Heart left ventricle (tissue), 16 donors: ENCODE measurements at regions not wholly inside any gene's neighbourhood (a gene's known extent, or its start where the extent isn't known, plus 50 kb on each side); places are given as distances from the start of the nearest gene placed in this dataset.

Experiments used
- ATAC-seq, 4 donors: fragments of 200-7000 bp; cut with Tn5 transposase; one replicate each; pipeline ENCODE4 v1.9.1; 2020 to 2022; ENCODE audit warnings: moderate library complexity in 4 of 4, mild to moderate bottlenecking in 3 of 4, moderate number of reproducible peaks in 1 of 4
- DNase-seq, 5 donors: peaks; one replicate each; pipeline ENCODE4 v3.0.0-alpha.2; 2020
- H3K27ac ChIP-seq, 12 donors: fragments of 200-600 bp; sonication (generic) in 4 of 12; one replicate each; pipeline versions ENCODE4 v1.5.0 to v1.8.0; 2016 to 2022; ENCODE audit warnings: mild to moderate bottlenecking in 2 of 12
- H3K27me3 ChIP-seq, 9 donors: fragments of 200-600 bp; sonication (generic) in 2 of 9; one replicate each; pipeline versions ENCODE4 v1.5.1 to v1.8.0; 2016 to 2022; ENCODE audit warnings: mild to moderate bottlenecking in 3 of 9
- H3K36me3 ChIP-seq, 9 donors: fragments of 200-600 bp; sonication (generic) in 2 of 9; one replicate each; pipeline versions ENCODE4 v1.5.0 to v1.8.0; 2018 to 2022; ENCODE audit warnings: mild to moderate bottlenecking in 2 of 9
- H3K4me1 ChIP-seq, 12 donors: fragments of 200-600 bp; sonication (generic) in 4 of 12; one replicate each; pipeline versions ENCODE4 v1.5.0 to v1.8.0; 2016 to 2022; ENCODE audit warnings: mild to moderate bottlenecking in 3 of 12
- H3K4me3 ChIP-seq, 12 donors: fragments of 200-600 bp; sonication (generic) in 4 of 12; one replicate each; pipeline versions ENCODE4 v1.5.0 to v1.8.0; 2017 to 2022; ENCODE audit warnings: mild to moderate bottlenecking in 9 of 12, moderate library complexity in 4 of 12
- H3K9me3 ChIP-seq, 12 donors: fragments of 200-600 bp; sonication (generic) in 4 of 12; one replicate each; pipeline versions ENCODE4 v1.5.0 to v1.8.0; 2016 to 2022; ENCODE audit warnings: mild to moderate bottlenecking in 1 of 12
- POLR2A ChIP-seq, 2 donors: fragments of 450-650 bp; IDR thresholded peaks; one replicate each; pipeline ENCODE4 v1.6.1; 2017; ENCODE audit warnings: antibody characterized with exemption in 2 of 2, mild to moderate bottlenecking in 2 of 2, moderate library complexity in 2 of 2
- WGBS, 4 donors: extraction: QIAGEN DNeasy Blood & Tissue Kit in 2 of 4; methylation state at CpG; one replicate each; pipeline versions ENCODE4 v1.1.5 to v1.1.7; 2013 to 2018; 5-methylcytosine and 5-hydroxymethylcytosine counted together
- intact Hi-C, 10 donors: fragments of 100-400 bp; cut with DNase I; formaldehyde crosslinking; loops; one replicate each; pipeline versions ENCODE4 v1.11.1 to v1.14.2; 2022
- TF ChIP-seq, protein P1 (sequence below), 12 donors: fragments of 200-600 bp; sonication (generic) in 4 of 12; IDR thresholded peaks; one replicate each; pipeline versions ENCODE4 v1.5.0 to v1.8.0; 2018 to 2022; ENCODE audit warnings: antibody characterized with exemption in 12 of 12, mild to moderate bottlenecking in 5 of 12
- donor health status: ischemic (EF 13 %, LVEDD 7.1; RV severe dilation, severe dysfunction).
- donor health status: healthy with polysubstance abuse.
- donor health status: DM: no; HTN: yes; CAD: no.
- donor health status: DM: no; HTN: no; CAD: no.
- donor health status: ischemic (EF 25% LVEDD 6.9; RV normal size, moderate dysfunction).
- donor health status: ischemic (EF 25% LVEDD 5.7; RV mildly dilated, moderate dysfunction).
- donor health status: healthy.
- donor health status: DM: yes; HTN: yes; CAD: no.
- donor health status: ischemic (EF 35%, LVEDD 5.7; RV mildly dilated, moderate dysfunction).
- donor health status: nonischemic (EF 11% LVEDD 7.7; RV severe dilation, severe dysfunction).
- donor health status: DM: yes; HTN: yes; CAD: no.
- donor health status: PGD.
- donor health status: ischemic (EF 29% LVEDD 5.4; RV normal size, mild dysfunction).
- donor health status: nonischemic (EF 23%, LVEDD 6.1; RV moderate dilation, normal function).

DNA sequence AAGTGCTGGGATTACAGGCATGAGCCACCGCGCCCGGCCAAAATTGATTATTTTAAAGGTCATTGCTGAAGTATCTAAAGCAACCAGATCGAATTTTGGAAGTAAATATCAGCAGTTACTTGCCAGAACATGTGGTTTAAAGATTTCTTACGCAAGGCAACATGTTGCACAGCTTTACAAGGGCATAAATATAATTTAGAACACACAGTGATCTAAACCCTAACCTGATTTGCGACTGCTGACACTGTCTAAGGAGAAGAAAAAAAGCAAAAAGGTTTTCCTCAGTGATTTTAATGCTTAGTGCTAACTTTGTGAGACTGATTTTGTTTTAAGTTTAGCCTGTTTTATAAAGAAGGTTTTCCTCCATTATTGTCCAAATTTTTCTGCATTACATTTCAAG is 569.9 kb upstream of the LINC00305 start:
- intact Hi-C loops = no loop called here
- WGBS, 4 donors = 71 to 93% (median 88%) methylated on average over 3 to 6 of the region's 6 CpGs
- TF ChIP-seq, protein P1, sequence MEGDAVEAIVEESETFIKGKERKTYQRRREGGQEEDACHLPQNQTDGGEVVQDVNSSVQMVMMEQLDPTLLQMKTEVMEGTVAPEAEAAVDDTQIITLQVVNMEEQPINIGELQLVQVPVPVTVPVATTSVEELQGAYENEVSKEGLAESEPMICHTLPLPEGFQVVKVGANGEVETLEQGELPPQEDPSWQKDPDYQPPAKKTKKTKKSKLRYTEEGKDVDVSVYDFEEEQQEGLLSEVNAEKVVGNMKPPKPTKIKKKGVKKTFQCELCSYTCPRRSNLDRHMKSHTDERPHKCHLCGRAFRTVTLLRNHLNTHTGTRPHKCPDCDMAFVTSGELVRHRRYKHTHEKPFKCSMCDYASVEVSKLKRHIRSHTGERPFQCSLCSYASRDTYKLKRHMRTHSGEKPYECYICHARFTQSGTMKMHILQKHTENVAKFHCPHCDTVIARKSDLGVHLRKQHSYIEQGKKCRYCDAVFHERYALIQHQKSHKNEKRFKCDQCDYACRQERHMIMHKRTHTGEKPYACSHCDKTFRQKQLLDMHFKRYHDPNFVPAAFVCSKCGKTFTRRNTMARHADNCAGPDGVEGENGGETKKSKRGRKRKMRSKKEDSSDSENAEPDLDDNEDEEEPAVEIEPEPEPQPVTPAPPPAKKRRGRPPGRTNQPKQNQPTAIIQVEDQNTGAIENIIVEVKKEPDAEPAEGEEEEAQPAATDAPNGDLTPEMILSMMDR (IDR thresholded peaks at IDR 0.05) = no peak
- TF ChIP-seq POLR2A (IDR thresholded peaks at IDR 0.05) = no peak
- Histone ChIP-seq H3K4me1 (no peaks in the 10 kb centered on the region), H3K36me3 (no peaks in the 10 kb centered on the region), H3K27ac (no peak overlapping the region), H3K27me3 (no peaks in the 10 kb centered on the region), H3K4me3 (no peak overlapping the region), H3K9me3 (peaks cover 0 to 5% (median 0%) of the 10 kb centered on the region in 12 donors)
- ATAC-seq (no peak), DNase-seq (no peak)

DNA sequence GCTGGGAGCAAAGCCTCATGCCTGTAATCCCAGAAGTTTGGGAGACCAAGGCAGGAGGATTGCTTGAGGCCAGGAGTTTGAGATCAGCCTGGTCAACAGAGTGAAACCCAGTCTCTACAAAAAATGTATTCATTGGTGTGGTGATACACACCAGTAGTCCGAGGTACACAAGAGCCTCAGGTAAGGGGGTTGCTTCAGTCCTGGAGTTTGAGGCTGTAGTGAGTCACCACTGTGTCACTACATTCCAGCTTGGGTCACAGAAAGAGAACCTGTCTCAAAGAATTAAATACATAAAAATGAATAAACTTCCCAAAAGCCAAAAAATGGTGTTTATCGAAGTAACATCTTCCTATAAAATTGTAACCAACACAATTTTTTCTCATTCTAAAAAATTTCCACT is 568.1 kb upstream of the LINC00305 start:
- Histone ChIP-seq H3K27me3 (no peaks in the 10 kb centered on the region), H3K9me3 (no peaks in the 10 kb centered on the region), H3K36me3 (no peaks in the 10 kb centered on the region), H3K27ac (no peak overlapping the region), H3K4me3 (no peak overlapping the region), H3K4me1 (no peaks in the 10 kb centered on the region)
- ATAC-seq = no peak
- WGBS, 4 donors = 40 to 88% (median 82%) methylated on average over 2 of the region's 2 CpGs
- DNase-seq = no peak
- intact Hi-C loops = no loop called here
- TF ChIP-seq POLR2A (IDR thresholded peaks at IDR 0.05) = no peak
- TF ChIP-seq, protein P1 (IDR thresholded peaks at IDR 0.05) = no peak

DNA sequence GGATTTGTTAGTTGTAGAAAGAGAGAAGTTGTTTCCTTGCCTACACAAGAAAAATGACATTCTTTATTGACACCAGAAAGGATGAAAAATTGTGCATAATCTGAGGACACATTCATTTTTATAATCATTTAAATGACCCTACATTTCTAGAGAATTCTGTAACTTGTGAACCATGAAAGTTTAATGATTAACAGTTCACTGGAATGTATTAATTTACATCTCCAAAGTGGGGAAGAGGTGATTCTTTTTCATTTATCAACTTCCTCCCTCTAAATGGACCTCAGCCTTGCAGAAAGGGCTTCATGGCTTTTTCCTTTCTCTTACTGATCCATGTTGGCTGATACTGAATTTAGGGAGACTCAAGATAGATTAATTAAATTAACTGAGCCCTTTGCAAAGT is 565.2 kb upstream of the LINC00305 start:
- Histone ChIP-seq H3K4me3 (no peak overlapping the region), H3K9me3 (no peaks in the 10 kb centered on the region), H3K27me3 (no peaks in the 10 kb centered on the region), H3K4me1 (no peaks in the 10 kb centered on the region), H3K36me3 (no peaks in the 10 kb centered on the region), H3K27ac (no peak overlapping the region)
- intact Hi-C loops = no loop called here
- ATAC-seq (no peak), DNase-seq (no peak)
- TF ChIP-seq, protein P1 (IDR thresholded peaks at IDR 0.05) = no peak
- no peak for TF ChIP-seq POLR2A (IDR thresholded peaks at IDR 0.05)

DNA sequence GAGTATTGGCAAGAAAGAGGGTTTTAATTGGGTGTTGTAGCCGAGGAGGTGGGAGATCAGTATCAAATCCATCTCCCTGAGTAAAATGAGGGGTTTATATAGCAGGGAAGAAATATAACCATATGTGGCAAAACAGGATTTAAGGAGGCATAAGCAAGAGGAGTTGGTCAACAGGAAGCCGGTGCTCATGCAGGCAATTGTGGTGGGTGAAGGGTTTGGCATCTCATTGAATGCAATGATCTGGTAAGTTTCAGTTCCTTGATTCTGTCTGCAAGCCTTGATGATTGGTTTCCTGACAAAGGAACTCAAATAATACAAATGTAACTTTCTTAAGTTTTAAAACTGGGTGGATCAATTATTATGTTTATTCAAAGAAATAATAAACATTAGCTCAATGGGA is 564.4 kb upstream of the LINC00305 start:
- intact Hi-C loops = no loop called here
- Histone ChIP-seq H3K4me1 (no peaks in the 10 kb centered on the region), H3K27ac (no peak overlapping the region), H3K4me3 (no peak overlapping the region), H3K36me3 (no peaks in the 10 kb centered on the region), H3K9me3 (no peaks in the 10 kb centered on the region), H3K27me3 (no peaks in the 10 kb centered on the region)
- peak in 1 of 5 donors; percentile 30 for DNase-seq
- WGBS, 4 donors = 85 to 88% (median 86%) methylated on average over 2 of the region's 2 CpGs
- no peak for ATAC-seq
- TF ChIP-seq, protein P1 (IDR thresholded peaks at IDR 0.05) = no peak
- no peak for TF ChIP-seq POLR2A (IDR thresholded peaks at IDR 0.05)
